Peyer's patch (tissue), 4 donors: ENCODE measurements at regions not wholly inside any gene's neighbourhood (a gene's known extent, or its start where the extent isn't known, plus 50 kb on each side); places are given as distances from the start of the nearest gene placed in this dataset.
"Not testable (repeated sequence)": the region's sequence is repeated elsewhere in the genome, so short reads cannot be mapped to it uniquely, and the experiment has no call there.

Experiments
- DNase-seq, 3 donors: peaks; one replicate each; pipeline ENCODE4 v3.0.0-alpha.2; 2017 to 2019
- H3K27ac ChIP-seq, 4 donors: fragments of 200-600 bp; sonication (generic); one replicate each; pipeline ENCODE4 v1.5.1; 2016 to 2019
- H3K27me3 ChIP-seq, 2 donors: fragments of 200-600 bp; sonication (generic); one replicate each; pipeline ENCODE4 v1.5.1; 2019
- H3K36me3 ChIP-seq, 3 donors: fragments of 200-600 bp; sonication (generic); one replicate each; pipeline ENCODE4 v1.5.1; 2016 to 2019
- H3K4me1 ChIP-seq, 4 donors: fragments of 200-600 bp; sonication (generic); one replicate each; pipeline ENCODE4 v1.5.1; 2016 to 2019
- H3K4me3 ChIP-seq, 4 donors: fragments of 200-600 bp; sonication (generic); 1 replicate in 3 of 4; 2 replicates in 1 of 4; pipeline ENCODE4 v1.5.1; 2016 to 2019; ENCODE audit warnings: mild to moderate bottlenecking in 1 of 4
- H3K9me3 ChIP-seq, 4 donors: fragments of 200-600 bp; sonication (generic); one replicate each; pipeline ENCODE4 v1.5.1; 2016 to 2019; ENCODE audit warnings: mild to moderate bottlenecking in 1 of 4
- CTCF ChIP-seq, 6 experiments: fragments of 450-650 bp in 4 of 6; fragments of 200-600 bp in 2 of 6; sonication (generic) in 1 of 6; IDR thresholded peaks; one replicate each; pipeline ENCODE4 v1.5.1; 2017 to 2019; ENCODE audit warnings: antibody characterized with exemption in 6 of 6, mild to moderate bottlenecking in 3 of 6, moderate library complexity in 1 of 6
- POLR2A ChIP-seq, 2 donors: fragments of 450-650 bp; IDR thresholded peaks; one replicate each; pipeline ENCODE4 v1.5.1; 2017; ENCODE audit warnings: antibody characterized with exemption in 2 of 2, mild to moderate bottlenecking in 2 of 2, moderate library complexity in 2 of 2

DNA sequence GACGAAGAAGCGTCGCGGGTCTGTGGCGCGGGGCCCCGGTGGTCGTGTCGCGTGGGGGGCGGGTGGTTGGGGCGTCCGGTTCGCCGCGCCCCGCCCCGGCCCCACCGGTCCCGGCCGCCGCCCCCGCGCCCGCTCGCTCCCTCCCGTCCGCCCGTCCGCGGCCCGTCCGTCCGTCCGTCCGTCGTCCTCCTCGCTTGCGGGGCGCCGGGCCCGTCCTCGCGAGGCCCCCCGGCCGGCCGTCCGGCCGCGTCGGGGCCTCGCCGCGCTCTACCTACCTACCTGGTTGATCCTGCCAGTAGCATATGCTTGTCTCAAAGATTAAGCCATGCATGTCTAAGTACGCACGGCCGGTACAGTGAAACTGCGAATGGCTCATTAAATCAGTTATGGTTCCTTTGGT is 1533.5 kb upstream of the TPTE start:
- H3K27me3 ChIP-seq, H3K36me3 ChIP-seq, DNase-seq, H3K4me3 ChIP-seq, H3K27ac ChIP-seq, H3K4me1 ChIP-seq: not testable (repeated sequence)
- H3K9me3 ChIP-seq: peaks cover 0 to 14% (median 0%) of the 10 kb centered on the region in 4 donors

- Histone ChIP-seq H3K27me3 (no peaks in the 10 kb centered on the region), H3K9me3 (peaks cover 0 to 16% (median 0%) of the 10 kb centered on the region in 4 donors), H3K4me1 (no peaks in the 10 kb centered on the region), H3K36me3 (no peaks in the 10 kb centered on the region), H3K4me3 (no peak overlapping the region), H3K27ac (no peak overlapping the region)
- DNase-seq: no peak
- no peak for TF ChIP-seq POLR2A (IDR thresholded peaks at IDR 0.05)
Measured at GRCh38 chr21:8988696-8989095, 1532.7 kb upstream of the TPTE start.

- TF ChIP-seq CTCF (IDR thresholded peaks at IDR 0.05) (no peak), POLR2A (IDR thresholded peaks at IDR 0.05) (no peak)
- no peaks in the 10 kb centered on the region for H3K4me1 ChIP-seq
- H3K36me3 ChIP-seq: no peaks in the 10 kb centered on the region
Measured at GRCh38 chr21:8989261-8989711, 1532.1 kb upstream of the TPTE start.

DNA sequence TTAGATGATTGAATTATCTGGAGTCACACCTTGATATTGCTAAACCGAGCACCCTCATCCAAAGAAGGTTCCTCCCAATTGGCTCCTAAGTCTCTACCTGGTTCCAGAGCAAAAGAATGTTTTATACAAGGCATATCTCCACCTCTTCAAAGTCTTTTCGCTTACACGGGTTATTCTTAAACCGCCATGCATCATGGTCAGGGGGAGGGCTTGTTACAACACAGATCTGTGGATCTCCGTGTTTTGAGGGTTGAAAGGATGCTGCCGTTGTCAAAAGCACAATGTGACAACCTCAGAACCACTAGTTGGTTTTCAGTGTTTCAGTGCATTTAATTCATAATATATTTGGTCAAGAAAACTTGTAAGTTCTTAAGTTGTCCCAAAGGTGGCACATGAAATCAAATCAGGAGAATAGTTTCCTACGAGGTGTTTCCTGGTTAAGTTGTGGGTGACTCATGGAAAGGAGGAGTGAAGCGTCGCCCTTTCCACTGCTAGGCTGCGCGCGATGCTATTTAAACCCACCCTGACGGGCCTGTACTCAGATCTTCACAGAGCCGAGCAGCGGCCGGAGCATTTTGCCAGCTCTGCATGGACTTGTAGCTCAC is 1531.6 kb upstream of the TPTE start:
- H3K27ac ChIP-seq: no peak overlapping the region
- peaks cover 0 to 21% (median 0%) of the 10 kb centered on the region in 4 donors for H3K9me3 ChIP-seq
- H3K36me3 ChIP-seq: no peaks in the 10 kb centered on the region
- DNase-seq: no peak
- H3K27me3 ChIP-seq: no peaks in the 10 kb centered on the region
- H3K4me1 ChIP-seq: no peaks in the 10 kb centered on the region
- no peak overlapping the region for H3K4me3 ChIP-seq
- TF ChIP-seq CTCF (IDR thresholded peaks at IDR 0.05): no peak
- no peak for TF ChIP-seq POLR2A (IDR thresholded peaks at IDR 0.05)

More at GRCh38 chr21:8989261-8989711, 1532.1 kb upstream of the TPTE start:
- no peak for DNase-seq
- Histone ChIP-seq H3K4me3 (no peak overlapping the region), H3K9me3 (peaks cover 0 to 21% (median 0%) of the 10 kb centered on the region in 4 donors), H3K27ac (no peak overlapping the region), H3K27me3 (no peaks in the 10 kb centered on the region)

- Histone ChIP-seq H3K4me1 (no peaks in the 10 kb centered on the region), H3K36me3 (no peaks in the 10 kb centered on the region), H3K27ac (no peak overlapping the region), H3K9me3 (peaks cover 0 to 21% (median 0%) of the 10 kb centered on the region in 4 donors), H3K4me3 (no peak overlapping the region), H3K27me3 (no peaks in the 10 kb centered on the region)
- TF ChIP-seq CTCF (IDR thresholded peaks at IDR 0.05) (no peak), POLR2A (IDR thresholded peaks at IDR 0.05) (no peak)
- DNase-seq: no peak
Measured at GRCh38 chr21:8990326-8991087, 1530.9 kb upstream of the TPTE start.

DNA sequence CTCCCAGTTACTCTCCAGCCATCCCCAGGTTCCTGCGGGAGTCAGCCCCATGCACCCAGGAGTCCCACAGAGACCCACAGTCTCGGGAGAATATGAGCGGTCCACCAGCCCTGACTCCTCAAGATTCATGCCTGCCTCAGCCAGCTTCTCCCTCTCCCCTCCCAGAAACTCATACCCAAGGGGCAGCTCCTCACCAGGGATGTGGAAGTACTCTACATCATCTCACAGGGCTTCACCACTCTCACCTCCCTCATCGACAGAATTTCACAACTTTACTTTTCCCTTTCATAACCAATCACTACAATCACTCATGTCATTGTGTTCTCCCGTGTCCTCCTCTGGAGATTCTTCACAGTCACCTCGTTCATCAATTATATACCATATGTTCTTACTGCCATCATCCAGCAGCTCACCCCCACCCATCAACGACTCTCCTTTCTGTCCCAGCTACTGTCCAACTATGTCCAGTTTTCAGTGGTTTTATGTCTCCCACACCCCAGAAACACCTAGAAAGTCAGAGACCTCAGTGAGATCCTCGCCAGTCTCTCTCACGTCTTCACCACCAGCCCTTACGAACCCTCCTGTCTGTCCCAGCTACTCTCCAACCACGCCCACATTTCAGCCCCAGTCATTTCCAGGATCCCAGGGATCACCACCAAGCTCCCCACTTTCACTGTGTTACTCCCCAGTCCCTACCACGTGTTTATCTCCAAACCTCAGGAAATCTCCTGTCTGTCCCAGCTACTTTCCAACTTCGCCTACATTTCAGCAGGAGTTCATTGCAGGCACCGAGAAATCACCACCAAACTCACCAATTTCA is 1530.1 kb upstream of the TPTE start:
- no peak for DNase-seq
- H3K27ac ChIP-seq: no peak overlapping the region
- no peaks in the 10 kb centered on the region for H3K4me1 ChIP-seq
- H3K36me3 ChIP-seq: no peaks in the 10 kb centered on the region
- TF ChIP-seq POLR2A (IDR thresholded peaks at IDR 0.05) (no peak), CTCF (IDR thresholded peaks at IDR 0.05) (no peak)
- H3K4me3 ChIP-seq: no peak overlapping the region
- no peaks in the 10 kb centered on the region for H3K27me3 ChIP-seq
- H3K9me3 ChIP-seq: peaks cover 0 to 21% (median 0%) of the 10 kb centered on the region in 4 donors
